ENCODE measurements at regions not wholly inside any gene's neighbourhood (a gene's known extent, or its start where the extent isn't known, plus 50 kb on each side); places are given as distances from the start of the nearest gene placed in this dataset.

GRCh38 chr2:221200184-221200839 lies 371.8 kb downstream of the EPHA4 start:
- TF ChIP-seq, protein P1, sequence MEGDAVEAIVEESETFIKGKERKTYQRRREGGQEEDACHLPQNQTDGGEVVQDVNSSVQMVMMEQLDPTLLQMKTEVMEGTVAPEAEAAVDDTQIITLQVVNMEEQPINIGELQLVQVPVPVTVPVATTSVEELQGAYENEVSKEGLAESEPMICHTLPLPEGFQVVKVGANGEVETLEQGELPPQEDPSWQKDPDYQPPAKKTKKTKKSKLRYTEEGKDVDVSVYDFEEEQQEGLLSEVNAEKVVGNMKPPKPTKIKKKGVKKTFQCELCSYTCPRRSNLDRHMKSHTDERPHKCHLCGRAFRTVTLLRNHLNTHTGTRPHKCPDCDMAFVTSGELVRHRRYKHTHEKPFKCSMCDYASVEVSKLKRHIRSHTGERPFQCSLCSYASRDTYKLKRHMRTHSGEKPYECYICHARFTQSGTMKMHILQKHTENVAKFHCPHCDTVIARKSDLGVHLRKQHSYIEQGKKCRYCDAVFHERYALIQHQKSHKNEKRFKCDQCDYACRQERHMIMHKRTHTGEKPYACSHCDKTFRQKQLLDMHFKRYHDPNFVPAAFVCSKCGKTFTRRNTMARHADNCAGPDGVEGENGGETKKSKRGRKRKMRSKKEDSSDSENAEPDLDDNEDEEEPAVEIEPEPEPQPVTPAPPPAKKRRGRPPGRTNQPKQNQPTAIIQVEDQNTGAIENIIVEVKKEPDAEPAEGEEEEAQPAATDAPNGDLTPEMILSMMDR (conservative IDR thresholded peaks at IDR 0.05; ENCODE audit: low read length) = no peak
- no peak for TF ChIP-seq EZH2phosphoT487 (IDR thresholded peaks at IDR 0.05; ENCODE audit: borderline replicate concordance)

Measured in Loucy (cell line).